ENCODE measurements at regions not wholly inside any gene's neighbourhood (a gene's known extent, or its start where the extent isn't known, plus 50 kb on each side); places are given as distances from the start of the nearest gene placed in this dataset.

- no peak for DNase-seq (ENCODE audit: low spot score)
Observed at GRCh38 chr19:32176591-32176990, 168.8 kb upstream of the ZNF507 start.

- no peak for DNase-seq (ENCODE audit: low spot score)
Observed at GRCh38 chr19:32177686-32178085, 167.7 kb upstream of the ZNF507 start.

- DNase-seq (ENCODE audit: low spot score): no peak
Observed at GRCh38 chr19:32178401-32178800, 167.0 kb upstream of the ZNF507 start.

GRCh38 chr19:32178956-32179355 is 166.5 kb upstream of the ZNF507 start:
- DNase-seq (ENCODE audit: low spot score): no peak

- no peak for DNase-seq (ENCODE audit: low spot score)
Observed at GRCh38 chr19:32181216-32181920, 164.0 kb upstream of the ZNF507 start.

- DNase-seq (ENCODE audit: low spot score): no peak
Observed at GRCh38 chr19:32186542-32187330, 158.7 kb upstream of the ZNF507 start.

- DNase-seq (ENCODE audit: low spot score): no peak
Observed at GRCh38 chr19:32188921-32189320, 156.5 kb upstream of the ZNF507 start.

- no peak for DNase-seq (ENCODE audit: low spot score)
Observed at GRCh38 chr19:32189956-32190706, 155.3 kb upstream of the ZNF507 start.

GRCh38 chr19:32191921-32192320 is 153.5 kb upstream of the ZNF507 start:
- no peak for DNase-seq (ENCODE audit: low spot score)

- DNase-seq (ENCODE audit: low spot score): no peak
Observed at GRCh38 chr19:32195706-32196610, 149.5 kb upstream of the ZNF507 start.

GRCh38 chr19:32196690-32197420 is 148.6 kb upstream of the ZNF507 start:
- no peak for DNase-seq (ENCODE audit: low spot score)

- DNase-seq (ENCODE audit: low spot score): no peak
Observed at GRCh38 chr19:32197896-32198882, 147.2 kb upstream of the ZNF507 start.

GRCh38 chr19:32199501-32200040 is 145.8 kb upstream of the ZNF507 start:
- DNase-seq (ENCODE audit: low spot score): no peak

- DNase-seq (ENCODE audit: low spot score): peak; percentile 48
Observed at GRCh38 chr19:32200312-32201038, 144.9 kb upstream of the ZNF507 start.

- no peak for DNase-seq (ENCODE audit: low spot score)
Observed at GRCh38 chr19:32201211-32201610, 144.2 kb upstream of the ZNF507 start.

GRCh38 chr19:32201636-32202051 is 143.8 kb upstream of the ZNF507 start:
- DNase-seq (ENCODE audit: low spot score): no peak

GRCh38 chr19:32202244-32202643 is 143.2 kb upstream of the ZNF507 start:
- DNase-seq (ENCODE audit: low spot score): no peak

GRCh38 chr19:32203161-32203560 is 142.2 kb upstream of the ZNF507 start:
- no peak for DNase-seq (ENCODE audit: low spot score)

GRCh38 chr19:32206065-32206464 is 139.3 kb upstream of the ZNF507 start:
- no peak for DNase-seq (ENCODE audit: low spot score)
